ENCODE measurements at regions not wholly inside any gene's neighbourhood (a gene's known extent, or its start where the extent isn't known, plus 50 kb on each side); places are given as distances from the start of the nearest gene placed in this dataset.

DNA sequence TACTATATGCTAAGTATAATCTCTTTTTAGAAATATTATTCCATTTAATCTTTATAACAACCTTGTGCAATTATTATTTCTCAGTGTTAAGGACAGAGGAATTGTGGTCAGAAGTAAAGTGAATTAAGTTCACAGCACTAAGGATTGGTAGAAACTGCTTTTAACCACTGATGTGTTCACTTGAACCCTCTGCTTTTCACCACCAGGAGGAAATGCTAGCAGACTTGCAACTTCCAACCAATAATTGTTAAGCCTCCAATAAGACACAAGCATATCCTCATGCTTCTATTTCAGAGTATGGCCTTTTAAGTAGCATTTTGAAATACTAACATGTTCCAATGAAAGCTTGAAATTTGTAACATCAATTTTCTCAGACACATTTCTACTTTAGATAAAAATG, 527.4 kb downstream of the SI start:
- Histone ChIP-seq H3K4me1 (ENCODE audit: control insufficient read depth, extremely low read depth, insufficient read depth, low read length) (no peaks in the 10 kb centered on the region), H3K27me3 (ENCODE audit: control insufficient read depth, insufficient read depth, low read length) (no peaks in the 10 kb centered on the region), H3K4me3 (replicated peaks in 1 of 4; ENCODE audit: control extremely low read depth in 1 of 4, insufficient read depth in 1 of 4, low read depth in 3 of 4, low read length in 4 of 4) (no peak overlapping the region), H2AFZ (ENCODE audit: low read length) (no peak overlapping the region), H3K36me3 (ENCODE audit: control insufficient read depth, insufficient read depth, low read length) (no peaks in the 10 kb centered on the region), H4K20me1 (ENCODE audit: control insufficient read depth, extremely low read depth, insufficient read depth, low read length) (no peaks in the 10 kb centered on the region), H3K4me2 (ENCODE audit: extremely low read depth, insufficient read depth, low read length) (no peak overlapping the region), H3K9me3 (ENCODE audit: control insufficient read depth, insufficient read depth, low read depth, low read length) (no peaks in the 10 kb centered on the region), H3K79me2 (ENCODE audit: control insufficient read depth, insufficient read depth, low read length) (no peaks in the 10 kb centered on the region), H3K27ac (ENCODE audit: insufficient read depth, low read length) (no peak overlapping the region), H3K9ac (ENCODE audit: insufficient read depth, low read length) (no peak overlapping the region)
- TF ChIP-seq, protein P1, sequence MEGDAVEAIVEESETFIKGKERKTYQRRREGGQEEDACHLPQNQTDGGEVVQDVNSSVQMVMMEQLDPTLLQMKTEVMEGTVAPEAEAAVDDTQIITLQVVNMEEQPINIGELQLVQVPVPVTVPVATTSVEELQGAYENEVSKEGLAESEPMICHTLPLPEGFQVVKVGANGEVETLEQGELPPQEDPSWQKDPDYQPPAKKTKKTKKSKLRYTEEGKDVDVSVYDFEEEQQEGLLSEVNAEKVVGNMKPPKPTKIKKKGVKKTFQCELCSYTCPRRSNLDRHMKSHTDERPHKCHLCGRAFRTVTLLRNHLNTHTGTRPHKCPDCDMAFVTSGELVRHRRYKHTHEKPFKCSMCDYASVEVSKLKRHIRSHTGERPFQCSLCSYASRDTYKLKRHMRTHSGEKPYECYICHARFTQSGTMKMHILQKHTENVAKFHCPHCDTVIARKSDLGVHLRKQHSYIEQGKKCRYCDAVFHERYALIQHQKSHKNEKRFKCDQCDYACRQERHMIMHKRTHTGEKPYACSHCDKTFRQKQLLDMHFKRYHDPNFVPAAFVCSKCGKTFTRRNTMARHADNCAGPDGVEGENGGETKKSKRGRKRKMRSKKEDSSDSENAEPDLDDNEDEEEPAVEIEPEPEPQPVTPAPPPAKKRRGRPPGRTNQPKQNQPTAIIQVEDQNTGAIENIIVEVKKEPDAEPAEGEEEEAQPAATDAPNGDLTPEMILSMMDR (conservative IDR thresholded peaks at IDR 0.05 in 1 of 2, IDR thresholded peaks at IDR 0.05 in 1 of 2; ENCODE audit: low read depth in 1 of 2, low read length in 2 of 2) = no peak
- TF ChIP-seq EZH2 (IDR thresholded peaks at IDR 0.05; ENCODE audit: low read length, missing control alignments) = no peak
- DNase-seq (ENCODE audit: low read depth in 2 of 2) = no peak

GRCh38 chr3:164539215-164539614, 539.1 kb downstream of the SI start:
- no peaks in the 10 kb centered on the region for H3K4me1 ChIP-seq (ENCODE audit: control insufficient read depth, extremely low read depth, insufficient read depth, low read length)

GRCh38 chr3:164537485-164537884, 540.8 kb downstream of the SI start:
- H3K4me2 ChIP-seq (ENCODE audit: extremely low read depth, insufficient read depth, low read length) = no peak overlapping the region

More at GRCh38 chr3:164539215-164539614, 539.1 kb downstream of the SI start:
- H3K27me3 ChIP-seq (ENCODE audit: control insufficient read depth, insufficient read depth, low read length) = no peaks in the 10 kb centered on the region
- H2AFZ ChIP-seq (ENCODE audit: low read length) = no peak overlapping the region
- no peak overlapping the region for H3K27ac ChIP-seq (ENCODE audit: insufficient read depth, low read length)
- H3K9ac ChIP-seq (ENCODE audit: insufficient read depth, low read length) = no peak overlapping the region
- no peaks in the 10 kb centered on the region for H3K36me3 ChIP-seq (ENCODE audit: control insufficient read depth, insufficient read depth, low read length)
- H4K20me1 ChIP-seq (ENCODE audit: control insufficient read depth, extremely low read depth, insufficient read depth, low read length) = no peaks in the 10 kb centered on the region
- no peak for DNase-seq (ENCODE audit: low read depth in 2 of 2)
- H3K9me3 ChIP-seq (ENCODE audit: control insufficient read depth, insufficient read depth, low read depth, low read length) = no peaks in the 10 kb centered on the region
- no peaks in the 10 kb centered on the region for H3K79me2 ChIP-seq (ENCODE audit: control insufficient read depth, insufficient read depth, low read length)
- no peak for TF ChIP-seq EZH2 (IDR thresholded peaks at IDR 0.05; ENCODE audit: low read length, missing control alignments)
- TF ChIP-seq, protein P1 (conservative IDR thresholded peaks at IDR 0.05 in 1 of 2, IDR thresholded peaks at IDR 0.05 in 1 of 2; ENCODE audit: low read depth in 1 of 2, low read length in 2 of 2) = no peak
- no peak overlapping the region for H3K4me2 ChIP-seq (ENCODE audit: extremely low read depth, insufficient read depth, low read length)
- no peak overlapping the region for H3K4me3 ChIP-seq (replicated peaks in 1 of 4; ENCODE audit: control extremely low read depth in 1 of 4, insufficient read depth in 1 of 4, low read depth in 3 of 4, low read length in 4 of 4)

More at GRCh38 chr3:164537485-164537884, 540.8 kb downstream of the SI start:
- H3K4me3 ChIP-seq (replicated peaks in 1 of 4; ENCODE audit: control extremely low read depth in 1 of 4, insufficient read depth in 1 of 4, low read depth in 3 of 4, low read length in 4 of 4) = no peak overlapping the region
- H3K27me3 ChIP-seq (ENCODE audit: control insufficient read depth, insufficient read depth, low read length) = no peaks in the 10 kb centered on the region
- TF ChIP-seq, protein P1 (conservative IDR thresholded peaks at IDR 0.05 in 1 of 2, IDR thresholded peaks at IDR 0.05 in 1 of 2; ENCODE audit: low read depth in 1 of 2, low read length in 2 of 2) = no peak
- TF ChIP-seq EZH2 (IDR thresholded peaks at IDR 0.05; ENCODE audit: low read length, missing control alignments) = no peak
- H3K36me3 ChIP-seq (ENCODE audit: control insufficient read depth, insufficient read depth, low read length) = no peaks in the 10 kb centered on the region
- H3K27ac ChIP-seq (ENCODE audit: insufficient read depth, low read length) = no peak overlapping the region
- H3K9ac ChIP-seq (ENCODE audit: insufficient read depth, low read length) = no peak overlapping the region
- no peak for DNase-seq (ENCODE audit: low read depth in 2 of 2)
- no peaks in the 10 kb centered on the region for H3K9me3 ChIP-seq (ENCODE audit: control insufficient read depth, insufficient read depth, low read depth, low read length)
- no peaks in the 10 kb centered on the region for H4K20me1 ChIP-seq (ENCODE audit: control insufficient read depth, extremely low read depth, insufficient read depth, low read length)
- no peaks in the 10 kb centered on the region for H3K79me2 ChIP-seq (ENCODE audit: control insufficient read depth, insufficient read depth, low read length)
- no peaks in the 10 kb centered on the region for H3K4me1 ChIP-seq (ENCODE audit: control insufficient read depth, extremely low read depth, insufficient read depth, low read length)
- H2AFZ ChIP-seq (ENCODE audit: low read length) = no peak overlapping the region
